Kidney epithelial cell (primary cell): ENCODE measurements at regions not wholly inside any gene's neighbourhood (a gene's known extent, or its start where the extent isn't known, plus 50 kb on each side); places are given as distances from the start of the nearest gene placed in this dataset.

Experiments
- DNase-seq: peaks from one replicate; pipeline ENCODE4 v3.0.0-alpha.2; 2010; ENCODE audit warnings: low read depth
- H3K27me3 ChIP-seq: 2 replicates; pipeline ENCODE4 v1.6.0; 2011; ENCODE audit warnings: low read length; ENCODE audit not compliant: control insufficient read depth, insufficient read depth
- H3K36me3 ChIP-seq: 2 replicates; pipeline ENCODE4 v1.5.1; 2011; ENCODE audit warnings: low read length; ENCODE audit not compliant: control insufficient read depth, insufficient read depth
- H3K4me3 ChIP-seq: 2 replicates; pipeline ENCODE4 v1.5.1; 2011; ENCODE audit warnings: low read depth, mild to moderate bottlenecking, control low read depth, low read length
- TF ChIP-seq, protein P1 (sequence below): IDR thresholded peaks from 2 replicates; pipeline ENCODE4 v1.5.1; 2011; ENCODE audit warnings: mild to moderate bottlenecking, moderate library complexity, low read length, control low read depth, inconsistent platforms; ENCODE audit not compliant: insufficient read depth, poor library complexity, severe bottlenecking

DNA sequence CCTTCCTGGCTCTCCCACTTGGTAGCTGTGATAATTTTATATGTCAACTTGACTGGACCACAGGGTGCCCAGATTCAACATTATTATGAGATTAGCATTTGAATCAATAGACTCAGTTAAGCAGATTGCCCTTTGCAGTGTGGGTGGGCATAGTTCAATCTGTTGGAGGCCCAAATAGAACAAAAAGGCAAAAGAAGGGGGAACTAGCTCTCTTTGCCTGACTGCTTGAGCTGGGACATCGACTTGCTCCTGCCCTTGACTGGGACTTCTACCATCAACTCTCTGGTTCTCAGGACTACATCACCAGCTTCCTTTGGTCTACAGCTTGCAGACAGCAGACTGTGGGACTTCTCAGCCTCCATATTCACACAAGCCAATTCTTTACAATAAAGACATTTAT lies 1189.2 kb downstream of the BCL11B start:
- DNase-seq, result no peak
- no peaks in the 10 kb centered on the region for H3K36me3 ChIP-seq
- no peak overlapping the region for H3K4me3 ChIP-seq
- H3K27me3 ChIP-seq, result no peaks in the 10 kb centered on the region
- TF ChIP-seq, protein P1, sequence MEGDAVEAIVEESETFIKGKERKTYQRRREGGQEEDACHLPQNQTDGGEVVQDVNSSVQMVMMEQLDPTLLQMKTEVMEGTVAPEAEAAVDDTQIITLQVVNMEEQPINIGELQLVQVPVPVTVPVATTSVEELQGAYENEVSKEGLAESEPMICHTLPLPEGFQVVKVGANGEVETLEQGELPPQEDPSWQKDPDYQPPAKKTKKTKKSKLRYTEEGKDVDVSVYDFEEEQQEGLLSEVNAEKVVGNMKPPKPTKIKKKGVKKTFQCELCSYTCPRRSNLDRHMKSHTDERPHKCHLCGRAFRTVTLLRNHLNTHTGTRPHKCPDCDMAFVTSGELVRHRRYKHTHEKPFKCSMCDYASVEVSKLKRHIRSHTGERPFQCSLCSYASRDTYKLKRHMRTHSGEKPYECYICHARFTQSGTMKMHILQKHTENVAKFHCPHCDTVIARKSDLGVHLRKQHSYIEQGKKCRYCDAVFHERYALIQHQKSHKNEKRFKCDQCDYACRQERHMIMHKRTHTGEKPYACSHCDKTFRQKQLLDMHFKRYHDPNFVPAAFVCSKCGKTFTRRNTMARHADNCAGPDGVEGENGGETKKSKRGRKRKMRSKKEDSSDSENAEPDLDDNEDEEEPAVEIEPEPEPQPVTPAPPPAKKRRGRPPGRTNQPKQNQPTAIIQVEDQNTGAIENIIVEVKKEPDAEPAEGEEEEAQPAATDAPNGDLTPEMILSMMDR, result no peak

GRCh38 chr14:98085751-98086150 lies 1186.2 kb downstream of the BCL11B start:
- no peak for DNase-seq
- Histone ChIP-seq H3K4me3 (no peak overlapping the region), H3K27me3 (no peaks in the 10 kb centered on the region), H3K36me3 (no peaks in the 10 kb centered on the region)
- TF ChIP-seq, protein P1, result no peak

GRCh38 chr14:98093111-98093510 lies 1178.9 kb downstream of the BCL11B start:
- no peak overlapping the region for H3K4me3 ChIP-seq
- TF ChIP-seq, protein P1, result no peak
- H3K27me3 ChIP-seq, result no peaks in the 10 kb centered on the region
- H3K36me3 ChIP-seq, result no peaks in the 10 kb centered on the region
- no peak for DNase-seq

DNA sequence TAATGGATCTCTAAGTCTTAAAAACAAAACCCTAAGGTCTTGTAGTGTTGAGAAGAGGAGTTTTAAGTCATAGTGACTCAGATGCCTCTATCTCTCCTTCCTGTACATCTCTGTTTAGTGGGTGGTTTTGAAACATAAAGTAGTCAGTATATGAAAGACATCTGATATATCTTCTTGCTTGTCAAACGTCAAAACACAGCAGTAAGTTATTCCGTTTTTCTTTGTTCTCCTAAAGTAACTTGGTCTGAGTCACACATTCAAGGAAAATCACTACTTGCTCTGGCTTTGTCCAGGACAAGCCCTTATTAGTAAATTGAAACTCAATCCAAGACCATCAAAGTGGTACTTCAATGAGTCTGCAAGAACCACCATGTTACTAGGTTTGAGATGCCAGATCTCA lies 1172.5 kb downstream of the BCL11B start:
- TF ChIP-seq, protein P1, result no peak
- no peak for DNase-seq
- Histone ChIP-seq H3K4me3 (no peak overlapping the region), H3K27me3 (no peaks in the 10 kb centered on the region), H3K36me3 (no peaks in the 10 kb centered on the region)

DNA sequence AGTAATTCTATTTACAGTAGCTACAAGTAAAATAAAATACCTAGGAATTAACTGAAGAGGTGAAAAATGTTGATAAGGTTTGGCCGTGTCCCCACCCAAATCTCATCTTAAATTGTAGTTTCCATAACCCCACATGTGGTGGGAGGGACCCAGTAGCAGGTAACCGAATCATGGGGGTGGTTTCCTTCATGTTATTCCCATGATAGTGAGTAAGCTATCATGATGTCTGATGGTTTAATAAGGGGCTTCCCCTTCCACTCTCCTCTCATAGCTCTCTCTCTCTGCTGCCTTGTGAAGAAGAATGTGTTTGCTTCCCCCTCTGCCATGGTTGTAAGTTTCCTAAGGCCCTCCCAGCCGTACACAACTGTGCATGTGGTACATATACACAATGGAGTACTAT lies 1170.7 kb downstream of the BCL11B start:
- H3K27me3 ChIP-seq, result no peaks in the 10 kb centered on the region
- DNase-seq, result no peak
- H3K36me3 ChIP-seq, result no peaks in the 10 kb centered on the region
- TF ChIP-seq, protein P1, result no peak
- H3K4me3 ChIP-seq, result no peak overlapping the region

GRCh38 chr14:98103705-98104104 lies 1168.3 kb downstream of the BCL11B start:
- Histone ChIP-seq H3K36me3 (no peaks in the 10 kb centered on the region), H3K27me3 (no peaks in the 10 kb centered on the region), H3K4me3 (no peak overlapping the region)
- no peak for DNase-seq
- TF ChIP-seq, protein P1, result no peak
